Bronchial epithelial cell (primary cell): ENCODE measurements at regions not wholly inside any gene's neighbourhood (a gene's known extent, or its start where the extent isn't known, plus 50 kb on each side); places are given as distances from the start of the nearest gene placed in this dataset.
A peak's percentile ranks its signal among the peaks of the same experiment; 100 is the strongest.

Experiments
- DNase-seq: peaks from one replicate; pipeline ENCODE4 v3.0.0-alpha.2; 2010; ENCODE audit warnings: low read depth
- FAIRE-seq: peaks from 2 replicates; lab custom pipeline; 2011; peaks lifted over from hg19 to GRCh38; lab: Jason Lieb, UNC
- H3K27me3 ChIP-seq: 2 replicates; pipeline ENCODE4 v1.5.1; 2011; ENCODE audit warnings: low read length; ENCODE audit not compliant: control insufficient read depth, insufficient read depth
- H3K36me3 ChIP-seq: 2 replicates; pipeline ENCODE4 v1.5.1; 2011; ENCODE audit warnings: low read length; ENCODE audit not compliant: control insufficient read depth, insufficient read depth
- H3K4me3 ChIP-seq: 2 replicates; pipeline ENCODE4 v1.5.1; 2011; ENCODE audit warnings: mild to moderate bottlenecking, low read depth, low read length, control low read depth
- TF ChIP-seq, protein P1 (sequence below): IDR thresholded peaks from 2 replicates; pipeline ENCODE4 v1.5.1; 2011; ENCODE audit warnings: mild to moderate bottlenecking, moderate library complexity, low read length, control low read depth, inconsistent platforms; ENCODE audit not compliant: insufficient read depth, severe bottlenecking

DNA sequence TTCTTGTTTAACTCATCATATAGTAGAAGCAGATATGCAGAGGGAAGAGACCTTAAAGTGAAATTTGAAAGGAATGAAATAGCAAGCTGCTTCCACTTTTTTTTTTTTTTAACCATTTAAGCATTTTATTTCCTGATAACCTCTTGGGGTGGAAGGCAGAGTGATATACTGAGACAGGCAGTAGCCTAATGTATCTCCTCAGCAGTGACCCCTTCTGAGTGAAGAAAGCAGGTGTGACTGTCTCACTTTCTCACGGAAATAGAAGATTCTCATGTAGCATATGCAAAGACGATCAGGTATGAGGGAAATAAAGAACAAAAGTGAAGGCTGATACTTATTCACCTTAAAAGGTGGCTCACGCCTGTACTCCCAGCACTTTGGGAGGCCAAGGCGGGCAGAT, 187.1 kb upstream of the STXBP5 start:
- no peak for FAIRE-seq
- Histone ChIP-seq H3K36me3 (no peaks in the 10 kb centered on the region), H3K4me3 (no peak overlapping the region), H3K27me3 (no peaks in the 10 kb centered on the region)
- TF ChIP-seq, protein P1, sequence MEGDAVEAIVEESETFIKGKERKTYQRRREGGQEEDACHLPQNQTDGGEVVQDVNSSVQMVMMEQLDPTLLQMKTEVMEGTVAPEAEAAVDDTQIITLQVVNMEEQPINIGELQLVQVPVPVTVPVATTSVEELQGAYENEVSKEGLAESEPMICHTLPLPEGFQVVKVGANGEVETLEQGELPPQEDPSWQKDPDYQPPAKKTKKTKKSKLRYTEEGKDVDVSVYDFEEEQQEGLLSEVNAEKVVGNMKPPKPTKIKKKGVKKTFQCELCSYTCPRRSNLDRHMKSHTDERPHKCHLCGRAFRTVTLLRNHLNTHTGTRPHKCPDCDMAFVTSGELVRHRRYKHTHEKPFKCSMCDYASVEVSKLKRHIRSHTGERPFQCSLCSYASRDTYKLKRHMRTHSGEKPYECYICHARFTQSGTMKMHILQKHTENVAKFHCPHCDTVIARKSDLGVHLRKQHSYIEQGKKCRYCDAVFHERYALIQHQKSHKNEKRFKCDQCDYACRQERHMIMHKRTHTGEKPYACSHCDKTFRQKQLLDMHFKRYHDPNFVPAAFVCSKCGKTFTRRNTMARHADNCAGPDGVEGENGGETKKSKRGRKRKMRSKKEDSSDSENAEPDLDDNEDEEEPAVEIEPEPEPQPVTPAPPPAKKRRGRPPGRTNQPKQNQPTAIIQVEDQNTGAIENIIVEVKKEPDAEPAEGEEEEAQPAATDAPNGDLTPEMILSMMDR: no peak
- no peak for DNase-seq

DNA sequence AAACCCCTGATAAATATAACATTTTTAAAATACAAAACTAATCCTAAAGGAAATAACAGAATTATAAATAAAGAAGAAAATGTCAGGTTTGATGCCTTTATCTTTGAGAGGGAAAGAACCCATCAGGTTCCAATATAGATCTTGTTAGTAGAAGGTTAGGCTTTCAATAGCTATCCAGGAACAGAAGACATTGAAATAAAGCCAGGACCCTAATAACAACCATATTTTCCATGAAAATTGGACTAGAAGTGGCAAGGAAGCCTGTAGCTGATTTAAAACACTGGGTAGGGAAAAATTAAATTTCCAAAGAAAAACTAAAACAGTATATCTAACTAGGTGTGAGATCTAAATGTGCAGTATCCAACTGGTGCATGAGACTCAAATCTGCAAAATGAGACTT, 185.2 kb upstream of the STXBP5 start:
- Histone ChIP-seq H3K4me3 (no peak overlapping the region), H3K27me3 (no peaks in the 10 kb centered on the region), H3K36me3 (no peaks in the 10 kb centered on the region)
- TF ChIP-seq, protein P1: no peak
- FAIRE-seq (no peak), DNase-seq (no peak)

DNA sequence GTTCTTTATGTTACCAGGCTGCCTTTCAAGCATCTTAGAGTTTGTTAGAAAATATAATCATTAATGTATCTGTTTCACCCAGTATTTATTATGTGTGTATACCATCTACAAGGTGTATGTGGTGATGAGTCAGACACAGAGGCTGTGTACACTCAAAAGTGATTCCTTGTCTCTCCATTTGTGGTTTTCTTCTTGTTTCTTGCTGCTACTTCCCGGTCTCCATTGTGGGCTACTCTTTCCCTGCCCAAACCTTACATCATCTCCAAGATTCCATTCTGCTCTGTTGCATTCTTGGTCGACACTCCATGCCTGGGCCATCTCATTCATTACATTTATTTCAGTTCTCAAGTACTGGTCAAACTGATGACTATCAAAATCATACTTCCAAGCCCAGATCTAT, 182.2 kb upstream of the STXBP5 start:
- FAIRE-seq: no peak
- Histone ChIP-seq H3K4me3 (no peak overlapping the region), H3K27me3 (no peaks in the 10 kb centered on the region), H3K36me3 (no peaks in the 10 kb centered on the region)
- TF ChIP-seq, protein P1: no peak
- DNase-seq: peak; percentile 58

DNA sequence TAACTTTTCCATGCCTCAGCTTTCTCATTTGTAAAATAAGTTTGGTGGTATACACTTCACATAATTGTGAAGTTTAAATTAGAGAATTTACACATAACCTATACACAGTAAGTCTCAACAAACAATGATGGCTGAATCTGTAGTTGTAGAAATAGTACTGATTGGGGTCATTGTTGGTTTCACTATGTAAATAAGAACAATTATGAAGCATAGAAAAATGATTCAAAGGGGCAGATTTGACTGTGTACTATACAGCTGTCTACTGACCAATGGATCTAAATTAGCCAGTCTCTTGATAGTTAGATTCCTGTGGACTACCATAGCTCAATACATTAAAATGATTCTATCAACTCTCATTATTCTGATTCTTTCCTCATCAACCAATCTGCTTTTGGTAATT, 181.1 kb upstream of the STXBP5 start:
- Histone ChIP-seq H3K36me3 (no peaks in the 10 kb centered on the region), H3K4me3 (no peak overlapping the region), H3K27me3 (no peaks in the 10 kb centered on the region)
- FAIRE-seq: no peak
- TF ChIP-seq, protein P1: no peak
- DNase-seq: no peak

DNA sequence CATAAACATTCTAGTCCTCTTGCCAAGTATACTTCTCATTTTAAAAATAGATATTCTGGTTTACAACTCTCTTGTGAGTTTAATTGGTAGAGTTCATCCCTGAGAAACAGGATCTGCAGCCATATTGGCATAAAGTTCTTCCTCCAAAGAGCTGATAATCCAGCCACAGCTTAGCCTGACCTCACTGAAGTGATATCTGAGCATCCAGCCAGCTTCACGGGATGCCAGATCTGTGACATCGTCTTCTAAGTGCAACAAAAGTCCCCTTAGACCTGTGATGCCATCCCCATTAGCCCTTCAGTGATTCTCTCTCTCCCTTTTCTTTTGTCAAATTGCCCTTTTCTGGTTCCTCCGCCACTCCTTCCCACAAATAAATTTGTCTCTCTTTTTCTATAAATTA, 180.6 kb upstream of the STXBP5 start:
- no peak for DNase-seq
- Histone ChIP-seq H3K27me3 (no peaks in the 10 kb centered on the region), H3K36me3 (no peaks in the 10 kb centered on the region), H3K4me3 (no peak overlapping the region)
- no peak for FAIRE-seq
- TF ChIP-seq, protein P1: no peak

DNA sequence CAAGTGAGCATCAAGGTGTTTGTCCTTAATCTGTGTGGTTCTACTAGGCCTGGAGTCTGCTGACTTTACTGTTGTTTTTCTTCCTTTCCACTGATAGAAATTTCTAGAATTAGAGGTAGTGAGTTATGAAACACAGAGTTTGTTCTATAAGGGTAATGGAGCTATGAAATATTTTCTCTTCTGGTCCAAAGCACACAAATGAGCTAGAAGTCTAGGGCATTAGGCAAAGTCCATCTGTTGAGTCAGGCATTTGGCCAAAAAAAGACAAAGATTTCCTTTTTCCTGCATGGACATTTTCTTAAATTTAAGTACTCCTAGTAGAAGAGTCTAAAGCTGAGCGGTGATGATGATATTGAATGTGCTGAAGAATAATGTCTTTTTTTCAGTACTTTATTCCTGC, 174.3 kb upstream of the STXBP5 start:
- no peak overlapping the region for H3K4me3 ChIP-seq
- no peaks in the 10 kb centered on the region for H3K36me3 ChIP-seq
- TF ChIP-seq, protein P1: no peak
- no peak for FAIRE-seq
- H3K27me3 ChIP-seq: no peaks in the 10 kb centered on the region
- DNase-seq: no peak
